DOHH2 (cell line): ENCODE measurements at regions not wholly inside any gene's neighbourhood (a gene's known extent, or its start where the extent isn't known, plus 50 kb on each side); places are given as distances from the start of the nearest gene placed in this dataset.

ENCODE experiments used
- EZH2phosphoT487 ChIP-seq: fragments of 200-600 bp; sonication (generic); IDR thresholded peaks from 2 replicates; pipeline ENCODE4 v1.6.1; 2017; ENCODE audit warnings: borderline replicate concordance, mild to moderate bottlenecking, antibody characterized with exemption, low read length, moderate library complexity, mixed read lengths
- TF ChIP-seq, protein P1 (sequence below): fragments of 200-600 bp; sonication (generic); IDR thresholded peaks from one replicate; pipeline ENCODE4 v1.5.1; 2014; ENCODE audit warnings: antibody characterized with exemption, mild to moderate bottlenecking, low read depth, low read length; ENCODE audit not compliant: poor library complexity, severe bottlenecking

DNA sequence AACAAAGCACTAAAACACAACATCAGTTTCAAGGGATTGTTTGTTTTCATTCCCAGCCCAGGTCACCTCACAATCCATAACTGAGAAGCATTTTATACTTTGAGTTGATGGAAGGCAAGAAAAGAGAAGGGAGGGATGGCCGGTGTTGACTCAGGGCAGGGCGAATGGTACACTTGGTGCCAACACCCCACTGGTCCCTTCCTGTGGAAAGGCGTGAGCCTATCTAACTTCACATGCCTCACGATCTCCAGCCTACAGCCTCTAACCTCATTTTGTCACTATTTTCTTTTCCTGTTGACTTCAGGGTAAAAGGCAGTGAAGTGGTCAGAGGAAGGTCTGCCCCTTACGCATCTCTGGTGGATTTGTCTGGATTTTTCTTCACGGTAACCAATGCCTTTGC, 53.5 kb upstream of the SASH1 start:
- TF ChIP-seq, protein P1, sequence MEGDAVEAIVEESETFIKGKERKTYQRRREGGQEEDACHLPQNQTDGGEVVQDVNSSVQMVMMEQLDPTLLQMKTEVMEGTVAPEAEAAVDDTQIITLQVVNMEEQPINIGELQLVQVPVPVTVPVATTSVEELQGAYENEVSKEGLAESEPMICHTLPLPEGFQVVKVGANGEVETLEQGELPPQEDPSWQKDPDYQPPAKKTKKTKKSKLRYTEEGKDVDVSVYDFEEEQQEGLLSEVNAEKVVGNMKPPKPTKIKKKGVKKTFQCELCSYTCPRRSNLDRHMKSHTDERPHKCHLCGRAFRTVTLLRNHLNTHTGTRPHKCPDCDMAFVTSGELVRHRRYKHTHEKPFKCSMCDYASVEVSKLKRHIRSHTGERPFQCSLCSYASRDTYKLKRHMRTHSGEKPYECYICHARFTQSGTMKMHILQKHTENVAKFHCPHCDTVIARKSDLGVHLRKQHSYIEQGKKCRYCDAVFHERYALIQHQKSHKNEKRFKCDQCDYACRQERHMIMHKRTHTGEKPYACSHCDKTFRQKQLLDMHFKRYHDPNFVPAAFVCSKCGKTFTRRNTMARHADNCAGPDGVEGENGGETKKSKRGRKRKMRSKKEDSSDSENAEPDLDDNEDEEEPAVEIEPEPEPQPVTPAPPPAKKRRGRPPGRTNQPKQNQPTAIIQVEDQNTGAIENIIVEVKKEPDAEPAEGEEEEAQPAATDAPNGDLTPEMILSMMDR: no peak
- no peak for TF ChIP-seq EZH2phosphoT487
